IMR-90 (cell line): ENCODE measurements at regions not wholly inside any gene's neighbourhood (a gene's known extent, or its start where the extent isn't known, plus 50 kb on each side); places are given as distances from the start of the nearest gene placed in this dataset.

ENCODE experiments used
- ATAC-seq: fragments of 200-7000 bp; cut with Tn5 transposase; 2 replicates; pipeline ENCODE4 v1.9.1; 2020; ENCODE audit warnings: low read depth, mild to moderate bottlenecking, moderate library complexity
- BruUV-seq: library from RNA; stranded (reverse); fragments of 400-500 nt; replicated peaks from 2 replicates; lab custom pipeline; 2021; lab: Mats Ljungman, UMichigan
- CTCF ChIA-PET: fragments of 300-600 bp; formaldehyde crosslinking; extraction: SDS; loops from one replicate; lab custom pipeline; 2021; ENCODE audit warnings: antibody characterized with exemption; lab: Yijun Ruan, JAX
- POLR2A ChIA-PET: fragments of 300-600 bp; sonication (Branson Sonifier 250); formaldehyde crosslinking; loops from one replicate; lab custom pipeline; 2022; ENCODE audit warnings: antibody characterized with exemption; ENCODE audit not compliant: unreplicated experiment; lab: Charles Lee
- DNase-seq: peaks from one replicate; pipeline ENCODE4 v3.0.0; 2013
- H2AFZ ChIP-seq: replicated peaks from 2 replicates; pipeline ENCODE3; 2013; ENCODE audit warnings: low read length, mild to moderate bottlenecking; ENCODE audit not compliant: poor library complexity
- H2AK5ac ChIP-seq: 2 replicates; pipeline ENCODE4 v1.6.1; 2013; ENCODE audit warnings: low read depth, low read length, inconsistent platforms
- H2AK9ac ChIP-seq: replicated peaks from 2 replicates; pipeline ENCODE3; 2013; ENCODE audit warnings: mild to moderate bottlenecking, low read depth, low read length, moderate library complexity; ENCODE audit not compliant: poor library complexity
- H2BK120ac ChIP-seq: 2 replicates; pipeline ENCODE4 v1.6.1; 2013; ENCODE audit warnings: low read depth, low read length, inconsistent platforms
- H2BK15ac ChIP-seq: 3 replicates; pipeline ENCODE4 v1.6.1; 2013; ENCODE audit warnings: low read depth, low read length, inconsistent platforms
- H2BK20ac ChIP-seq: 2 replicates; pipeline ENCODE4 v1.6.1; 2013; ENCODE audit warnings: low read depth, mild to moderate bottlenecking, inconsistent platforms, low read length, moderate library complexity
- H2BK5ac ChIP-seq: 2 replicates; pipeline ENCODE4 v1.6.1; 2013; ENCODE audit warnings: mild to moderate bottlenecking, low read depth, low read length, inconsistent platforms; ENCODE audit not compliant: poor library complexity, severe bottlenecking
- H3K14ac ChIP-seq: replicated peaks from 2 replicates; pipeline ENCODE4 v1.6.1; 2013; ENCODE audit warnings: low read depth, low read length, inconsistent platforms
- H3K18ac ChIP-seq: 2 replicates; pipeline ENCODE4 v1.6.1; 2013; ENCODE audit warnings: low read depth, low read length, control low read depth
- H3K23ac ChIP-seq: 2 replicates; pipeline ENCODE4 v1.6.1; 2013; ENCODE audit warnings: low read depth, low read length, inconsistent platforms
- H3K27ac ChIP-seq: 2 replicates; pipeline ENCODE4 v1.5.1; 2013; ENCODE audit warnings: mild to moderate bottlenecking, control low read depth, low read length; ENCODE audit not compliant: insufficient read depth
- H3K27me3 ChIP-seq: 2 replicates; pipeline ENCODE4 v1.6.1; 2013; ENCODE audit warnings: low read length; ENCODE audit not compliant: control insufficient read depth, insufficient read depth
- H3K36me3 ChIP-seq: 2 replicates; pipeline ENCODE4 v1.6.1; 2013; ENCODE audit warnings: low read length, mixed read lengths; ENCODE audit not compliant: control insufficient read depth, insufficient read depth
- H3K4ac ChIP-seq: 2 replicates; pipeline ENCODE4 v1.6.1; 2013; ENCODE audit warnings: low read depth, low read length, inconsistent platforms
- H3K4me1 ChIP-seq: 2 replicates; pipeline ENCODE4 v1.6.1; 2013; ENCODE audit warnings: low read length, mixed read lengths; ENCODE audit not compliant: control insufficient read depth, insufficient read depth
- H3K4me2 ChIP-seq: 2 replicates; pipeline ENCODE4 v1.6.1; 2013; ENCODE audit warnings: low read depth, mild to moderate bottlenecking, control low read depth, low read length, moderate library complexity
- H3K4me3 ChIP-seq: 2 replicates; pipeline ENCODE4 v1.5.1; 2013; ENCODE audit warnings: low read depth, mild to moderate bottlenecking, control low read depth, low read length, moderate library complexity; ENCODE audit not compliant: insufficient read depth
- H3K56ac ChIP-seq: 2 replicates; pipeline ENCODE4 v1.6.1; 2013; ENCODE audit warnings: low read length, inconsistent platforms; ENCODE audit not compliant: insufficient read depth; ENCODE audit errors: extremely low read depth
- H3K79me1 ChIP-seq, 2 experiments: 2 replicates each; pipeline ENCODE4 v1.6.1; 2013; ENCODE audit warnings: low read length in 2 of 2, inconsistent platforms in 1 of 2, low read depth in 1 of 2
- H3K9ac ChIP-seq: 2 replicates; pipeline ENCODE4 v1.6.1; 2013; ENCODE audit warnings: low read depth, low read length, control low read depth
- H3K9me1 ChIP-seq: 2 replicates; pipeline ENCODE4 v1.6.1; 2013; ENCODE audit warnings: low read length, inconsistent platforms; ENCODE audit not compliant: insufficient read depth
- H3K9me3 ChIP-seq: 2 replicates; pipeline ENCODE4 v1.6.1; 2013; ENCODE audit warnings: low read length; ENCODE audit not compliant: control insufficient read depth, insufficient read depth
- H4K20me1 ChIP-seq: 2 replicates; pipeline ENCODE4 v1.6.1; 2013; ENCODE audit warnings: low read length, inconsistent platforms; ENCODE audit not compliant: insufficient read depth
- H4K5ac ChIP-seq: 2 replicates; pipeline ENCODE4 v1.6.1; 2013; ENCODE audit warnings: mild to moderate bottlenecking, low read depth, low read length, control low read depth
- H4K8ac ChIP-seq, 2 experiments: 2 replicates each; pipeline ENCODE4 v1.6.1; 2013; ENCODE audit warnings: low read depth in 2 of 2, low read length in 2 of 2, control low read depth in 1 of 2, inconsistent platforms in 1 of 2
- H4K91ac ChIP-seq: 2 replicates; pipeline ENCODE4 v1.6.1; 2013; ENCODE audit warnings: low read depth, low read length, inconsistent platforms; ENCODE audit not compliant: insufficient read depth
- BHLHE40 ChIP-seq: fragments of 150-350 bp; IDR thresholded peaks from 2 replicates; pipeline ENCODE4 v1.6.1; 2016; ENCODE audit warnings: mild to moderate bottlenecking, low read depth, low read length
- CHD1 ChIP-seq: IDR thresholded peaks from 2 replicates; pipeline ENCODE4 v1.6.1; 2012; ENCODE audit warnings: low read depth, low read length, improper control_type of control experiment
- MAZ ChIP-seq: IDR thresholded peaks from 2 replicates; pipeline ENCODE4 v1.6.1; 2012; ENCODE audit warnings: low read depth, mild to moderate bottlenecking, low read length, improper control_type of control experiment, moderate library complexity, borderline replicate concordance
- MXI1 ChIP-seq: IDR thresholded peaks from 2 replicates; pipeline ENCODE4 v1.6.1; 2012; ENCODE audit warnings: low read depth, mild to moderate bottlenecking, low read length, moderate library complexity, borderline replicate concordance
- NFE2L2 ChIP-seq: fragments of 150-350 bp; IDR thresholded peaks from 2 replicates; pipeline ENCODE4 v1.6.1; 2016; ENCODE audit warnings: low read depth, mild to moderate bottlenecking, low read length
- POLR2A ChIP-seq: IDR thresholded peaks from 2 replicates; pipeline ENCODE4 v1.6.1; 2012; ENCODE audit warnings: mild to moderate bottlenecking, low read depth, low read length
- RAD21 ChIP-seq: IDR thresholded peaks from 2 replicates; pipeline ENCODE4 v1.6.1; 2012; ENCODE audit warnings: low read length, improper control_type of control experiment
- RCOR1 ChIP-seq: IDR thresholded peaks from 2 replicates; pipeline ENCODE4 v1.6.1; 2012; ENCODE audit warnings: mild to moderate bottlenecking, low read length, improper control_type of control experiment; ENCODE audit not compliant: insufficient replicate concordance
- RFX5 ChIP-seq: IDR thresholded peaks from 2 replicates; pipeline ENCODE4 v1.8.0; 2012; ENCODE audit warnings: low read depth, mild to moderate bottlenecking, low read length, moderate library complexity
- SMC3 ChIP-seq: fragments of 150-350 bp; IDR thresholded peaks from 2 replicates; pipeline ENCODE4 v1.6.1; 2016; ENCODE audit warnings: low read depth, mild to moderate bottlenecking, antibody characterized with exemption, low read length, moderate library complexity
- WGBS, 2 experiments: methylation state at CpG; one replicate each; pipeline versions ENCODE4 v1.1.5 to v1.1.7; 2013; ENCODE audit warnings: missing lambda C conversion rate in 2 of 2; ENCODE audit not compliant: insufficient read length in 1 of 2; ENCODE audit errors: extremely low coverage in 2 of 2; 5-methylcytosine and 5-hydroxymethylcytosine counted together
- dilution Hi-C: fragments of 300-500 bp; cut with HindIII; formaldehyde crosslinking; loops from one replicate; pipeline ENCODE4 v1.14.3; 2018; ENCODE audit warnings: low sequenced_read_pairs; ENCODE audit not compliant: unreplicated experiment
- in situ Hi-C: fragments of 300-500 bp; cut with MboI; formaldehyde crosslinking; loops from 3 replicates; pipeline ENCODE4 v1.14.3; 2019; ENCODE audit warnings: low sequenced_read_pairs, inconsistent platforms, mixed read lengths
- intact Hi-C: fragments of 100-400 bp; cut with micrococcal nuclease; formaldehyde crosslinking; loops from 2 replicates; pipeline ENCODE4 v1.10.0; 2022
- TF ChIP-seq, protein P1 (sequence below): conservative IDR thresholded peaks from 2 replicates; pipeline ENCODE4 v1.5.1; 2012; ENCODE audit warnings: mild to moderate bottlenecking, low read depth, low read length, improper control_type of control experiment
- TF ChIP-seq, protein P2 (sequence below): fragments of 150-350 bp; IDR thresholded peaks from 2 replicates; pipeline ENCODE4 v1.6.1; 2017; ENCODE audit warnings: mild to moderate bottlenecking, antibody characterized with exemption, low read length, low read depth

DNA sequence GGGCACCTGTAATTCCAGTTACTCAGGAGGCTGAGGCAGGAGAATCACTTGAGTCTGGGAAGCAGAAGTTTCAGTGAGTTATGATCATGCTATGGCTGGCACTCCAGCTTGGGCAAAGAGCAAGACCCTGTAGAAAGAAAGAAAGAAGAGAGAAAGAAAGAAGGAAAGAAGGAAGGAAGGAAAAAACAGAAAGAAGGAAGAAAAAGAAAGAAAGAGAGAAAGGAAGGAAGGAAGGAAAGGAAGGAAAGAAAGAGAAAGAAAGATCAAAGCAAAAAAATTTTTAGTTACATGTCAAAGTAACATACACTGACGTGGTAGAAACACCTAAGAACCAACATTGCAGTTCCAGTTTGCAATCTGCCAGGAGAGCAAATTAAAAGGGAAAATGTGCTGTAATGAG, 73.8 kb upstream of the JCAD start:
- no peak overlapping the region for H3K4me2 ChIP-seq
- no peak for DNase-seq
- no peak overlapping the region for H2BK120ac ChIP-seq
- dilution Hi-C loops = no loop called here
- H3K18ac ChIP-seq = no peak overlapping the region
- H2AFZ ChIP-seq = no peak overlapping the region
- no peak overlapping the region for H4K5ac ChIP-seq
- ChIA-PET POLR2A (no interaction called here), CTCF (no interaction called here)
- H2BK5ac ChIP-seq = no peak overlapping the region
- no peak overlapping the region for H2BK15ac ChIP-seq
- TF ChIP-seq, protein P1, sequence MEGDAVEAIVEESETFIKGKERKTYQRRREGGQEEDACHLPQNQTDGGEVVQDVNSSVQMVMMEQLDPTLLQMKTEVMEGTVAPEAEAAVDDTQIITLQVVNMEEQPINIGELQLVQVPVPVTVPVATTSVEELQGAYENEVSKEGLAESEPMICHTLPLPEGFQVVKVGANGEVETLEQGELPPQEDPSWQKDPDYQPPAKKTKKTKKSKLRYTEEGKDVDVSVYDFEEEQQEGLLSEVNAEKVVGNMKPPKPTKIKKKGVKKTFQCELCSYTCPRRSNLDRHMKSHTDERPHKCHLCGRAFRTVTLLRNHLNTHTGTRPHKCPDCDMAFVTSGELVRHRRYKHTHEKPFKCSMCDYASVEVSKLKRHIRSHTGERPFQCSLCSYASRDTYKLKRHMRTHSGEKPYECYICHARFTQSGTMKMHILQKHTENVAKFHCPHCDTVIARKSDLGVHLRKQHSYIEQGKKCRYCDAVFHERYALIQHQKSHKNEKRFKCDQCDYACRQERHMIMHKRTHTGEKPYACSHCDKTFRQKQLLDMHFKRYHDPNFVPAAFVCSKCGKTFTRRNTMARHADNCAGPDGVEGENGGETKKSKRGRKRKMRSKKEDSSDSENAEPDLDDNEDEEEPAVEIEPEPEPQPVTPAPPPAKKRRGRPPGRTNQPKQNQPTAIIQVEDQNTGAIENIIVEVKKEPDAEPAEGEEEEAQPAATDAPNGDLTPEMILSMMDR = no peak
- TF ChIP-seq RFX5 = no peak
- no peak for TF ChIP-seq MXI1
- no peak for TF ChIP-seq CHD1
- TF ChIP-seq NFE2L2 = no peak
- no peak for TF ChIP-seq BHLHE40
- no peak for TF ChIP-seq RAD21
- no peak for TF ChIP-seq SMC3
- TF ChIP-seq MAZ = no peak
- TF ChIP-seq RCOR1 = no peak
- no peak for TF ChIP-seq POLR2A
- TF ChIP-seq, protein P2, sequence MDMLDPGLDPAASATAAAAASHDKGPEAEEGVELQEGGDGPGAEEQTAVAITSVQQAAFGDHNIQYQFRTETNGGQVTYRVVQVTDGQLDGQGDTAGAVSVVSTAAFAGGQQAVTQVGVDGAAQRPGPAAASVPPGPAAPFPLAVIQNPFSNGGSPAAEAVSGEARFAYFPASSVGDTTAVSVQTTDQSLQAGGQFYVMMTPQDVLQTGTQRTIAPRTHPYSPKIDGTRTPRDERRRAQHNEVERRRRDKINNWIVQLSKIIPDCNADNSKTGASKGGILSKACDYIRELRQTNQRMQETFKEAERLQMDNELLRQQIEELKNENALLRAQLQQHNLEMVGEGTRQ = no peak
- in situ Hi-C loops = no loop called here
- H3K9me1 ChIP-seq = no peaks in the 10 kb centered on the region
- no peaks in the 10 kb centered on the region for H3K9me3 ChIP-seq
- H3K56ac ChIP-seq = no peak overlapping the region
- no peak overlapping the region for H3K14ac ChIP-seq
- H3K4me1 ChIP-seq = no peaks in the 10 kb centered on the region
- H3K4ac ChIP-seq = no peak overlapping the region
- no peak overlapping the region for H2AK5ac ChIP-seq
- BruUV-seq = no TSS peak
- H3K27me3 ChIP-seq = peaks cover 12% of the 10 kb centered on the region
- H3K36me3 ChIP-seq = no peaks in the 10 kb centered on the region
- no peaks in the 10 kb centered on the region for H3K79me1 ChIP-seq
- no peak overlapping the region for H3K27ac ChIP-seq
- WGBS, 2 experiments = no CpG with 5 or more reads among the region's 1 CpG
- H3K23ac ChIP-seq = no peak overlapping the region
- no peak overlapping the region for H4K91ac ChIP-seq
- no peak overlapping the region for H3K9ac ChIP-seq
- no peak overlapping the region for H2BK20ac ChIP-seq
- H2AK9ac ChIP-seq = no peak overlapping the region
- H4K8ac ChIP-seq = no peak overlapping the region
- intact Hi-C loops = no loop called here
- ATAC-seq = no peak
- no peaks in the 10 kb centered on the region; the same call in 1 of the 2 replicates for H4K20me1 ChIP-seq
- H3K4me3 ChIP-seq = no peak overlapping the region
